GM23338 (cell line): ENCODE measurements at regions not wholly inside any gene's neighbourhood (a gene's known extent, or its start where the extent isn't known, plus 50 kb on each side); places are given as distances from the start of the nearest gene placed in this dataset.

ENCODE experiments used
- ATAC-seq: fragments of 200-7000 bp; cut with Tn5 transposase; 3 replicates; pipeline ENCODE4 v1.9.1; 2020
- DNase-seq: peaks from one replicate; pipeline ENCODE4 v3.0.0-alpha.2; 2015; ENCODE audit warnings: low spot score
- H2AFZ ChIP-seq: fragments of 200-600 bp; sonication (generic); 2 replicates; pipeline ENCODE4 v1.8.0; 2016; ENCODE audit warnings: antibody characterized with exemption, mild to moderate bottlenecking, moderate library complexity
- H3F3A ChIP-seq: fragments of 200-600 bp; sonication (generic); replicated peaks from 2 replicates; pipeline ENCODE4 v1.8.0; 2017; ENCODE audit warnings: antibody characterized with exemption, mixed run types, low read depth
- H3K27ac ChIP-seq: fragments of 200-600 bp; sonication (generic); 2 replicates; pipeline ENCODE4 v1.6.1; 2016; ENCODE audit warnings: low read depth
- H3K27me3 ChIP-seq: fragments of 200-600 bp; sonication (generic); 2 replicates; pipeline ENCODE4 v1.8.0; 2016; ENCODE audit warnings: mild to moderate bottlenecking, mixed run types, moderate library complexity; ENCODE audit not compliant: insufficient read depth
- H3K36me3 ChIP-seq: fragments of 200-600 bp; sonication (generic); 2 replicates; pipeline ENCODE4 v1.8.0; 2016; ENCODE audit warnings: mild to moderate bottlenecking; ENCODE audit not compliant: insufficient read depth
- H3K4me1 ChIP-seq: fragments of 200-600 bp; sonication (generic); 2 replicates; pipeline ENCODE4 v1.8.0; 2016; ENCODE audit warnings: mild to moderate bottlenecking, moderate library complexity; ENCODE audit not compliant: insufficient read depth
- H3K4me2 ChIP-seq: fragments of 200-600 bp; sonication (generic); 2 replicates; pipeline ENCODE4 v1.7.1; 2017; ENCODE audit warnings: mixed run types
- H3K4me3 ChIP-seq: fragments of 200-600 bp; sonication (generic); 2 replicates; pipeline ENCODE4 v1.6.1; 2016; ENCODE audit warnings: mixed run types
- H3K79me2 ChIP-seq: fragments of 200-600 bp; sonication (generic); replicated peaks from 2 replicates; pipeline ENCODE4 v1.8.0; 2017; ENCODE audit warnings: mild to moderate bottlenecking; ENCODE audit not compliant: insufficient read depth
- H3K9me2 ChIP-seq: fragments of 200-600 bp; sonication (generic); 2 replicates; pipeline ENCODE4 v1.8.0; 2017; ENCODE audit not compliant: insufficient read depth
- H4K20me1 ChIP-seq: fragments of 200-600 bp; sonication (generic); replicated peaks from 2 replicates; pipeline ENCODE4 v1.8.0; 2017; ENCODE audit warnings: mild to moderate bottlenecking; ENCODE audit not compliant: insufficient read depth
- H3K27ac Mint-ChIP-seq: 2 replicates; pipeline ENCODE4 v1.8.0; 2020; ENCODE audit warnings: inconsistent platforms, mild to moderate bottlenecking, moderate library complexity, mixed read lengths
- H3K27me3 Mint-ChIP-seq: 3 replicates; pipeline ENCODE4 v1.8.0; 2022; ENCODE audit warnings: low read depth, mild to moderate bottlenecking, moderate library complexity, mixed read lengths, inconsistent platforms; ENCODE audit not compliant: insufficient read depth, poor library complexity
- H3K36me3 Mint-ChIP-seq: 3 replicates; pipeline ENCODE4 v1.8.0; 2021; ENCODE audit warnings: low read depth, mild to moderate bottlenecking, inconsistent platforms, moderate library complexity, mixed read lengths
- H3K4me1 Mint-ChIP-seq: 3 replicates; pipeline ENCODE4 v1.8.0; 2020; ENCODE audit warnings: mild to moderate bottlenecking, inconsistent platforms, mixed read lengths
- H3K4me3 Mint-ChIP-seq: 3 replicates; pipeline ENCODE4 v1.8.0; 2021; ENCODE audit warnings: moderate library complexity, mild to moderate bottlenecking, inconsistent platforms, mixed read lengths
- H3K9me3 Mint-ChIP-seq: 3 replicates; pipeline ENCODE4 v1.8.0; 2020; ENCODE audit warnings: moderate library complexity, mild to moderate bottlenecking, inconsistent platforms, mixed read lengths
- EZH2 ChIP-seq: fragments of 200-600 bp; sonication (generic); IDR thresholded peaks from one replicate; pipeline ENCODE4 v1.8.0; 2017; ENCODE audit warnings: antibody characterized with exemption, mild to moderate bottlenecking, low read depth; ENCODE audit not compliant: unreplicated experiment
- EZH2phosphoT487 ChIP-seq: fragments of 200-600 bp; sonication (generic); IDR thresholded peaks from one replicate; pipeline ENCODE4 v1.8.1; 2018; ENCODE audit warnings: antibody characterized with exemption; ENCODE audit not compliant: unreplicated experiment
- JUNB ChIP-seq: IDR thresholded peaks from one replicate; pipeline ENCODE4 v1.6.1; 2016; ENCODE audit warnings: antibody characterized with exemption; ENCODE audit not compliant: unreplicated experiment
- NANOG ChIP-seq: IDR thresholded peaks from 2 replicates; pipeline ENCODE4 v1.6.1; 2016; ENCODE audit warnings: antibody characterized with exemption, borderline replicate concordance
- POLR2AphosphoS5 ChIP-seq: IDR thresholded peaks from 2 replicates; pipeline ENCODE4 v1.6.1; 2016; ENCODE audit warnings: antibody characterized with exemption, low read depth
- ZNF114 ChIP-seq: fragments of 250-450 bp; sonication (Bioruptor Pico); IDR thresholded peaks from 2 replicates; pipeline ENCODE4 v1.5.0; 2020; ENCODE audit warnings: mild to moderate bottlenecking, moderate library complexity
- ZNF331 ChIP-seq: fragments of 250-450 bp; sonication (Bioruptor Pico); IDR thresholded peaks from 2 replicates; pipeline ENCODE4 v1.5.0; 2020; ENCODE audit warnings: low read depth, mild to moderate bottlenecking, moderate library complexity
- TF ChIP-seq, protein P1 (sequence below): IDR thresholded peaks from one replicate; pipeline ENCODE4 v1.6.1; 2018; ENCODE audit warnings: antibody characterized with exemption; ENCODE audit not compliant: unreplicated experiment
- TF ChIP-seq, protein P2 (sequence below): IDR thresholded peaks from 2 replicates; pipeline ENCODE4 v1.6.1; 2016; ENCODE audit warnings: antibody characterized with exemption
- TF ChIP-seq, protein P3 (sequence below): fragments of 250-450 bp; sonication (Bioruptor Pico); IDR thresholded peaks from 2 replicates; pipeline ENCODE4 v1.5.0; 2020; ENCODE audit warnings: mild to moderate bottlenecking, moderate library complexity

DNA sequence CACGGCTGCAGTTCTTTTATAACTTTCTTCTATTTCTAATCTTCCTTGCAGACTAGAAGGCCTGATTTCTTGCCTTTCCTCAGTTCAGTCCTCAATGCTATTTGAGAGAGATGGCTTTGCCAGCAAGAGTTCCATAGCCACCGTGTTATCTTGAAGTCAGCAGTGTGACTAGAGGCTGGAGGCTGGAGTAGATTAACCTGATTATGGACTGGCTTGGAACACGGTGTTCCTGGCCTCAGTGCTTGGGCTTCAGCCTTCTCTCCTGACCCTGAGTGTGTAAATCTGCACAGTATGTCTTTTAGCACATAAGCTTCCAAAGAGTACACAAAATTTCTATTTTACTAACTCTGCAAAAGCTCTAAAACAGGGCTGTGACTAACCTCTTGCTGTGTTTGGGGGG, 61.4 kb downstream of the CCDC54 start (continued):
- TF ChIP-seq, protein P1, sequence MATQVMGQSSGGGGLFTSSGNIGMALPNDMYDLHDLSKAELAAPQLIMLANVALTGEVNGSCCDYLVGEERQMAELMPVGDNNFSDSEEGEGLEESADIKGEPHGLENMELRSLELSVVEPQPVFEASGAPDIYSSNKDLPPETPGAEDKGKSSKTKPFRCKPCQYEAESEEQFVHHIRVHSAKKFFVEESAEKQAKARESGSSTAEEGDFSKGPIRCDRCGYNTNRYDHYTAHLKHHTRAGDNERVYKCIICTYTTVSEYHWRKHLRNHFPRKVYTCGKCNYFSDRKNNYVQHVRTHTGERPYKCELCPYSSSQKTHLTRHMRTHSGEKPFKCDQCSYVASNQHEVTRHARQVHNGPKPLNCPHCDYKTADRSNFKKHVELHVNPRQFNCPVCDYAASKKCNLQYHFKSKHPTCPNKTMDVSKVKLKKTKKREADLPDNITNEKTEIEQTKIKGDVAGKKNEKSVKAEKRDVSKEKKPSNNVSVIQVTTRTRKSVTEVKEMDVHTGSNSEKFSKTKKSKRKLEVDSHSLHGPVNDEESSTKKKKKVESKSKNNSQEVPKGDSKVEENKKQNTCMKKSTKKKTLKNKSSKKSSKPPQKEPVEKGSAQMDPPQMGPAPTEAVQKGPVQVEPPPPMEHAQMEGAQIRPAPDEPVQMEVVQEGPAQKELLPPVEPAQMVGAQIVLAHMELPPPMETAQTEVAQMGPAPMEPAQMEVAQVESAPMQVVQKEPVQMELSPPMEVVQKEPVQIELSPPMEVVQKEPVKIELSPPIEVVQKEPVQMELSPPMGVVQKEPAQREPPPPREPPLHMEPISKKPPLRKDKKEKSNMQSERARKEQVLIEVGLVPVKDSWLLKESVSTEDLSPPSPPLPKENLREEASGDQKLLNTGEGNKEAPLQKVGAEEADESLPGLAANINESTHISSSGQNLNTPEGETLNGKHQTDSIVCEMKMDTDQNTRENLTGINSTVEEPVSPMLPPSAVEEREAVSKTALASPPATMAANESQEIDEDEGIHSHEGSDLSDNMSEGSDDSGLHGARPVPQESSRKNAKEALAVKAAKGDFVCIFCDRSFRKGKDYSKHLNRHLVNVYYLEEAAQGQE, result no peak
- no peak for TF ChIP-seq POLR2AphosphoS5
- TF ChIP-seq ZNF331, result no peak
- TF ChIP-seq JUNB, result no peak
- no peak for TF ChIP-seq NANOG
- TF ChIP-seq EZH2, result no peak
- no peak for TF ChIP-seq ZNF114 (CRISPR knock-in tag)

DNA sequence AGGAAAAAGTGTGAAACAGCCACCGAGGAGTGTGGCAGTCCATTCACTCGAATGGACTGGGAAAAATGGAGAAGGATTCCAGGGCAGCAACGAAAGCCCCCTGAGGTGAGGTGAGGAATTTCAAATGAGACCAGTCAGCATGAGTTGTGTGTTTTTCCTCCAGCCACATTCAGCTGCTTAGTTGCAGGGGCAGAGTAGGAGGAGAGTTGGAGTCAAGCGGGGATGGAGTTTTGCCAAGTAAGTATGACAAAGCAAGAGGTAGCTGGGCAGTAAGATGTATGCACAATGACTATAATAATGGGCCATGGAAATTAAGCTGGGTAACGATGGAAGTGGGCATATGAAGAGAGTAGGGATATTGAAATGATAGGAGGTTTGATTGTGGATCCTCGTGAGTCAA, 64.4 kb downstream of the CCDC54 start:
- Histone ChIP-seq H3K4me3 (no peak overlapping the region), H3K79me2 (no peaks in the 10 kb centered on the region), H3K27ac (no peak overlapping the region), H3K27me3 (no peaks in the 10 kb centered on the region), H3F3A (no peaks in the 10 kb centered on the region), H3K36me3 (no peaks in the 10 kb centered on the region), H2AFZ (0 out of 2 replicates have a peak overlapping the region, but pooled peaks have one; percentile 17), H4K20me1 (no peaks in the 10 kb centered on the region), H3K4me1 (peaks cover 3% of the 10 kb centered on the region; the same call in 1 of the 2 replicates), H3K9me2 (no peaks in the 10 kb centered on the region), H3K4me2 (no peak overlapping the region)
- Mint-ChIP-seq H3K27ac (no peak overlapping the region), H3K4me3 (no peak overlapping the region), H3K36me3 (no peaks in the 10 kb centered on the region), H3K9me3 (no peaks in the 10 kb centered on the region), H3K4me1 (peaks cover 7% of the 10 kb centered on the region; the same call in 1 of the 3 replicates), H3K27me3 (no peaks in the 10 kb centered on the region)
- ATAC-seq (peak; percentile 87), DNase-seq (peak; percentile 56)
- TF ChIP-seq JUNB (no peak), ZNF331 (no peak), NANOG (no peak), EZH2 (no peak), ZNF114 (CRISPR knock-in tag) (no peak), EZH2phosphoT487 (no peak), POLR2AphosphoS5 (no peak)
- TF ChIP-seq, protein P2, sequence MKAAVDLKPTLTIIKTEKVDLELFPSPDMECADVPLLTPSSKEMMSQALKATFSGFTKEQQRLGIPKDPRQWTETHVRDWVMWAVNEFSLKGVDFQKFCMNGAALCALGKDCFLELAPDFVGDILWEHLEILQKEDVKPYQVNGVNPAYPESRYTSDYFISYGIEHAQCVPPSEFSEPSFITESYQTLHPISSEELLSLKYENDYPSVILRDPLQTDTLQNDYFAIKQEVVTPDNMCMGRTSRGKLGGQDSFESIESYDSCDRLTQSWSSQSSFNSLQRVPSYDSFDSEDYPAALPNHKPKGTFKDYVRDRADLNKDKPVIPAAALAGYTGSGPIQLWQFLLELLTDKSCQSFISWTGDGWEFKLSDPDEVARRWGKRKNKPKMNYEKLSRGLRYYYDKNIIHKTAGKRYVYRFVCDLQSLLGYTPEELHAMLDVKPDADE, result no peak
- TF ChIP-seq, protein P1, result no peak
- TF ChIP-seq, protein P3, sequence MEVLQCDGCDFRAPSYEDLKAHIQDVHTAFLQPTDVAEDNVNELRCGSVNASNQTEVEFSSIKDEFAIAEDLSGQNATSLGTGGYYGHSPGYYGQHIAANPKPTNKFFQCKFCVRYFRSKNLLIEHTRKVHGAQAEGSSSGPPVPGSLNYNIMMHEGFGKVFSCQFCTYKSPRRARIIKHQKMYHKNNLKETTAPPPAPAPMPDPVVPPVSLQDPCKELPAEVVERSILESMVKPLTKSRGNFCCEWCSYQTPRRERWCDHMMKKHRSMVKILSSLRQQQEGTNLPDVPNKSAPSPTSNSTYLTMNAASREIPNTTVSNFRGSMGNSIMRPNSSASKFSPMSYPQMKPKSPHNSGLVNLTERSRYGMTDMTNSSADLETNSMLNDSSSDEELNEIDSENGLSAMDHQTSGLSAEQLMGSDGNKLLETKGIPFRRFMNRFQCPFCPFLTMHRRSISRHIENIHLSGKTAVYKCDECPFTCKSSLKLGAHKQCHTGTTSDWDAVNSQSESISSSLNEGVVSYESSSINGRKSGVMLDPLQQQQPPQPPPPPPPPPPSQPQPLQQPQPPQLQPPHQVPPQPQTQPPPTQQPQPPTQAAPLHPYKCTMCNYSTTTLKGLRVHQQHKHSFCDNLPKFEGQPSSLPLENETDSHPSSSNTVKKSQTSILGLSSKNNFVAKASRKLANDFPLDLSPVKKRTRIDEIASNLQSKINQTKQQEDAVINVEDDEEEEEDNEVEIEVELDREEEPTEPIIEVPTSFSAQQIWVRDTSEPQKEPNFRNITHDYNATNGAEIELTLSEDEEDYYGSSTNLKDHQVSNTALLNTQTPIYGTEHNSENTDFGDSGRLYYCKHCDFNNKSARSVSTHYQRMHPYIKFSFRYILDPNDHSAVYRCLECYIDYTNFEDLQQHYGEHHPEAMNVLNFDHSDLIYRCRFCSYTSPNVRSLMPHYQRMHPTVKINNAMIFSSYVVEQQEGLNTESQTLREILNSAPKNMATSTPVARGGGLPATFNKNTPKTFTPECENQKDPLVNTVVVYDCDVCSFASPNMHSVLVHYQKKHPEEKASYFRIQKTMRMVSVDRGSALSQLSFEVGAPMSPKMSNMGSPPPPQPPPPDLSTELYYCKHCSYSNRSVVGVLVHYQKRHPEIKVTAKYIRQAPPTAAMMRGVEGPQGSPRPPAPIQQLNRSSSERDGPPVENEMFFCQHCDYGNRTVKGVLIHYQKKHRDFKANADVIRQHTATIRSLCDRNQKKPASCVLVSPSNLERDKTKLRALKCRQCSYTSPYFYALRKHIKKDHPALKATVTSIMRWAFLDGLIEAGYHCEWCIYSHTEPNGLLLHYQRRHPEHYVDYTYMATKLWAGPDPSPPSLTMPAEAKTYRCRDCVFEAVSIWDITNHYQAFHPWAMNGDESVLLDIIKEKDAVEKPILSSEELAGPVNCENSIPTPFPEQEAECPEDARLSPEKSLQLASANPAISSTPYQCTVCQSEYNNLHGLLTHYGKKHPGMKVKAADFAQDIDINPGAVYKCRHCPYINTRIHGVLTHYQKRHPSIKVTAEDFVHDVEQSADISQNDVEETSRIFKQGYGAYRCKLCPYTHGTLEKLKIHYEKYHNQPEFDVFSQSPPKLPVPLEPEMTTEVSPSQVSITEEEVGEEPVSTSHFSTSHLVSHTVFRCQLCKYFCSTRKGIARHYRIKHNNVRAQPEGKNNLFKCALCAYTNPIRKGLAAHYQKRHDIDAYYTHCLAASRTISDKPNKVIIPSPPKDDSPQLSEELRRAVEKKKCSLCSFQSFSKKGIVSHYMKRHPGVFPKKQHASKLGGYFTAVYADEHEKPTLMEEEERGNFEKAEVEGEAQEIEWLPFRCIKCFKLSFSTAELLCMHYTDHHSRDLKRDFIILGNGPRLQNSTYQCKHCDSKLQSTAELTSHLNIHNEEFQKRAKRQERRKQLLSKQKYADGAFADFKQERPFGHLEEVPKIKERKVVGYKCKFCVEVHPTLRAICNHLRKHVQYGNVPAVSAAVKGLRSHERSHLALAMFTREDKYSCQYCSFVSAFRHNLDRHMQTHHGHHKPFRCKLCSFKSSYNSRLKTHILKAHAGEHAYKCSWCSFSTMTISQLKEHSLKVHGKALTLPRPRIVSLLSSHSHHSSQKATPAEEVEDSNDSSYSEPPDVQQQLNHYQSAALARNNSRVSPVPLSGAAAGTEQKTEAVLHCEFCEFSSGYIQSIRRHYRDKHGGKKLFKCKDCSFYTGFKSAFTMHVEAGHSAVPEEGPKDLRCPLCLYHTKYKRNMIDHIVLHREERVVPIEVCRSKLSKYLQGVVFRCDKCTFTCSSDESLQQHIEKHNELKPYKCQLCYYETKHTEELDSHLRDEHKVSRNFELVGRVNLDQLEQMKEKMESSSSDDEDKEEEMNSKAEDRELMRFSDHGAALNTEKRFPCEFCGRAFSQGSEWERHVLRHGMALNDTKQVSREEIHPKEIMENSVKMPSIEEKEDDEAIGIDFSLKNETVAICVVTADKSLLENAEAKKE (CRISPR knock-in tag), result no peak
